COLO668 (cell line): ENCODE measurements at regions not wholly inside any gene's neighbourhood (a gene's known extent, or its start where the extent isn't known, plus 50 kb on each side); places are given as distances from the start of the nearest gene placed in this dataset.
"Not testable (repeated sequence)": the region's sequence is repeated elsewhere in the genome, so short reads cannot be mapped to it uniquely, and the experiment has no call there.

Experiments
- DNase-seq: peaks from one replicate; lab custom pipeline; 2025; ENCODE audit not compliant: unreplicated experiment; lab: John Stamatoyannopoulos, UW

GRCh38 chr12:77232045-77232444 lies 166.7 kb upstream of the E2F7 start:
- no peak for DNase-seq

GRCh38 chr12:77231501-77231918 lies 166.1 kb upstream of the E2F7 start:
- DNase-seq = no peak

GRCh38 chr12:77229640-77230442 lies 164.5 kb upstream of the E2F7 start:
- no peak for DNase-seq

GRCh38 chr12:77228376-77228775 lies 163.0 kb upstream of the E2F7 start:
- DNase-seq = no peak

GRCh38 chr12:77226368-77226767 lies 161.0 kb upstream of the E2F7 start:
- DNase-seq = no peak

- DNase-seq = no peak
These were observed 160.0 kb upstream of the E2F7 start for GRCh38 chr12:77225373-77225772.

- DNase-seq = no peak
These were observed 159.0 kb upstream of the E2F7 start for GRCh38 chr12:77224346-77224745.

GRCh38 chr12:77222336-77222735 lies 157.0 kb upstream of the E2F7 start:
- DNase-seq = no peak

GRCh38 chr12:77220586-77220985 lies 155.2 kb upstream of the E2F7 start:
- DNase-seq = no peak

- no peak for DNase-seq
These were observed 152.9 kb upstream of the E2F7 start for GRCh38 chr12:77218278-77218677.

GRCh38 chr12:77216136-77216535 lies 150.8 kb upstream of the E2F7 start:
- DNase-seq = not testable (repeated sequence)

GRCh38 chr12:77214136-77214535 lies 148.8 kb upstream of the E2F7 start:
- no peak for DNase-seq

GRCh38 chr12:77213319-77213718 lies 147.9 kb upstream of the E2F7 start:
- DNase-seq = no peak

- no peak for DNase-seq
These were observed 145.4 kb upstream of the E2F7 start for GRCh38 chr12:77210724-77211123.

- no peak for DNase-seq
These were observed 138.7 kb upstream of the E2F7 start for GRCh38 chr12:77204083-77204482.

- no peak for DNase-seq
These were observed 137.2 kb upstream of the E2F7 start for GRCh38 chr12:77202457-77203060.

GRCh38 chr12:77189901-77190416 lies 124.6 kb upstream of the E2F7 start:
- no peak for DNase-seq

GRCh38 chr12:77189458-77189857 lies 124.1 kb upstream of the E2F7 start:
- DNase-seq = no peak

- no peak for DNase-seq
These were observed 114.1 kb upstream of the E2F7 start for GRCh38 chr12:77179515-77179914.

GRCh38 chr12:77167801-77168200 lies 102.4 kb upstream of the E2F7 start:
- no peak for DNase-seq

- no peak for DNase-seq
These were observed 101.3 kb upstream of the E2F7 start for GRCh38 chr12:77166696-77167095.
